ENCODE measurements at regions not wholly inside any gene's neighbourhood (a gene's known extent, or its start where the extent isn't known, plus 50 kb on each side); places are given as distances from the start of the nearest gene placed in this dataset.

GRCh38 chr6:20284672-20285071 lies 72.4 kb upstream of the MBOAT1 start:
- no peak for TF ChIP-seq POLR2A (IDR thresholded peaks at IDR 0.05)
- TF ChIP-seq CTCF (IDR thresholded peaks at IDR 0.05), result no peak

All from heart left ventricle (tissue), 13 donors.